ENCODE measurements at regions not wholly inside any gene's neighbourhood (a gene's known extent, or its start where the extent isn't known, plus 50 kb on each side); places are given as distances from the start of the nearest gene placed in this dataset.

- no peak for TF ChIP-seq CTCF (conservative IDR thresholded peaks at IDR 0.05)
- Mint-ChIP-seq H3K4me3 (no peak overlapping the region), H3K36me3 (ENCODE audit: low read depth) (no peaks in the 10 kb centered on the region), H3K27ac (no peak overlapping the region), H3K27me3 (ENCODE audit: insufficient read depth) (peaks cover 8% of the 10 kb centered on the region), H3K9me3 (no peaks in the 10 kb centered on the region), H3K4me1 (peaks cover 6% of the 10 kb centered on the region)
- 84 to 89% methylated on average over 3 to 4 of the region's 4 CpGs for WGBS, 2 experiments (ENCODE audit: insufficient coverage in 1 of 2, insufficient read length in 1 of 2)
- no peak overlapping the region for H3K9ac ChIP-seq (ENCODE audit: extremely low read depth, low read length, poor library complexity, severe bottlenecking)
- H3K27ac ChIP-seq (ENCODE audit: low read depth, low read length) = no peak overlapping the region
- H3K4me1 ChIP-seq (ENCODE audit: control insufficient read depth, insufficient read depth, low read length) = peaks cover 5% of the 10 kb centered on the region
- no peak overlapping the region for H3K4me3 ChIP-seq (ENCODE audit: low read length)
- no peaks in the 10 kb centered on the region for H3K9me3 ChIP-seq (ENCODE audit: control insufficient read depth, low read length)
- H3K27me3 ChIP-seq (ENCODE audit: control insufficient read depth, insufficient read depth, low read length, poor library complexity, severe bottlenecking) = peaks cover 9% of the 10 kb centered on the region
- DNase-seq = peak; percentile 5
- no peaks in the 10 kb centered on the region for H3K36me3 ChIP-seq (ENCODE audit: control insufficient read depth, insufficient read depth, low read length)
These were observed 122.0 kb upstream of the MAFB start for GRCh38 chr20:40811004-40811403.

GRCh38 chr20:40811660-40812414, 122.8 kb upstream of the MAFB start:
- Mint-ChIP-seq H3K4me1 (peaks cover 6% of the 10 kb centered on the region), H3K27me3 (ENCODE audit: insufficient read depth) (peaks cover 8% of the 10 kb centered on the region), H3K27ac (no peak overlapping the region), H3K36me3 (ENCODE audit: low read depth) (no peaks in the 10 kb centered on the region), H3K4me3 (no peak overlapping the region), H3K9me3 (no peaks in the 10 kb centered on the region)
- no peak overlapping the region for H3K27ac ChIP-seq (ENCODE audit: low read depth, low read length)
- no peak overlapping the region for H3K9ac ChIP-seq (ENCODE audit: extremely low read depth, low read length, poor library complexity, severe bottlenecking)
- peaks cover 9% of the 10 kb centered on the region for H3K27me3 ChIP-seq (ENCODE audit: control insufficient read depth, insufficient read depth, low read length, poor library complexity, severe bottlenecking)
- no peaks in the 10 kb centered on the region for H3K36me3 ChIP-seq (ENCODE audit: control insufficient read depth, insufficient read depth, low read length)
- 82 to 92% methylated on average over 2 to 8 of the region's 8 CpGs for WGBS, 2 experiments (ENCODE audit: insufficient coverage in 1 of 2, insufficient read length in 1 of 2)
- no peaks in the 10 kb centered on the region for H3K9me3 ChIP-seq (ENCODE audit: control insufficient read depth, low read length)
- DNase-seq = peak; percentile 38
- H3K4me1 ChIP-seq (ENCODE audit: control insufficient read depth, insufficient read depth, low read length) = peaks cover 5% of the 10 kb centered on the region
- no peak overlapping the region for H3K4me3 ChIP-seq (ENCODE audit: low read length)
- TF ChIP-seq CTCF (conservative IDR thresholded peaks at IDR 0.05) = peak; percentile 66

- peaks cover 9% of the 10 kb centered on the region for H3K27me3 ChIP-seq (ENCODE audit: control insufficient read depth, insufficient read depth, low read length, poor library complexity, severe bottlenecking)
- Mint-ChIP-seq H3K4me3 (no peak overlapping the region), H3K9me3 (no peaks in the 10 kb centered on the region), H3K27me3 (ENCODE audit: insufficient read depth) (peaks cover 5% of the 10 kb centered on the region), H3K27ac (no peak overlapping the region), H3K36me3 (ENCODE audit: low read depth) (no peaks in the 10 kb centered on the region), H3K4me1 (no peaks in the 10 kb centered on the region)
- no peaks in the 10 kb centered on the region for H3K36me3 ChIP-seq (ENCODE audit: control insufficient read depth, insufficient read depth, low read length)
- no peak overlapping the region for H3K27ac ChIP-seq (ENCODE audit: low read depth, low read length)
- 79 to 90% methylated on average over 2 to 6 of the region's 7 CpGs for WGBS, 2 experiments (ENCODE audit: insufficient coverage in 1 of 2, insufficient read length in 1 of 2)
- H3K9me3 ChIP-seq (ENCODE audit: control insufficient read depth, low read length) = no peaks in the 10 kb centered on the region
- no peak overlapping the region for H3K4me3 ChIP-seq (ENCODE audit: low read length)
- H3K9ac ChIP-seq (ENCODE audit: extremely low read depth, low read length, poor library complexity, severe bottlenecking) = no peak overlapping the region
- no peak for TF ChIP-seq CTCF (conservative IDR thresholded peaks at IDR 0.05)
- peaks cover 3% of the 10 kb centered on the region for H3K4me1 ChIP-seq (ENCODE audit: control insufficient read depth, insufficient read depth, low read length)
- peak; percentile 28 for DNase-seq
These were observed 123.4 kb upstream of the MAFB start for GRCh38 chr20:40812415-40812925.
